ENCODE measurements at regions not wholly inside any gene's neighbourhood (a gene's known extent, or its start where the extent isn't known, plus 50 kb on each side); places are given as distances from the start of the nearest gene placed in this dataset.
A peak's percentile ranks its signal among the peaks of the same experiment; 100 is the strongest.
"Not testable (repeated sequence)": the region's sequence is repeated elsewhere in the genome, so short reads cannot be mapped to it uniquely, and the experiment has no call there.

DNA sequence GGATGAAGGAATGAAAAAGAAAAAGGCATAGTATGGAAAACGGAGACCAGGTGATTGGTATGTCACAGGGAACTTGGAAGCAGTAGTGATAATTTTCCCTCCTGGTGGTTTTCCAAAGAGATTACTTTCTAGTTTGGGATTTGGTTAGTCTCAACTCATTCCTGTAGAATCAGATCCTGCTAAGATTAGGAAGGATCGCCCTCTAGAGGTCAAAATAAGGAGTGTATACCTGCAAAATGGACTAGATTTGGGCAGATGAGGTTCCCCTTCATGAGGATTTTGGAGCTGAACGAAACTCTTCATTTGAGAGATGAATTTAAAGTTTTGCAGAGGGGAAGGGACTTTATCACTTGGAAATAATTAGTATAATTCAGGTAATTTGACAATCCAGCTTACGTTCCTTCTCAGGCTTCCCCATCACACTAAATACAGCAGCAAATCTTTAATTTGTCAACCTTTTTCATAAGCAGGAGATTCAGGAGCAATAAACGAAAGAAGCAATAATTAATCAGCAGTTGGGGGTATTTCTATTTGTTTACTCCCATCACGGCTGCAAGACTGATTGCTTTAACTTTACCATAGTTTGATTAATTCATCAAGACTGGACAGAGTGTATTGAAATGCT is 65.2 kb downstream of the CCDC195 start:
- peak; percentile 66 for DNase-seq (ENCODE audit: low spot score)

DNA sequence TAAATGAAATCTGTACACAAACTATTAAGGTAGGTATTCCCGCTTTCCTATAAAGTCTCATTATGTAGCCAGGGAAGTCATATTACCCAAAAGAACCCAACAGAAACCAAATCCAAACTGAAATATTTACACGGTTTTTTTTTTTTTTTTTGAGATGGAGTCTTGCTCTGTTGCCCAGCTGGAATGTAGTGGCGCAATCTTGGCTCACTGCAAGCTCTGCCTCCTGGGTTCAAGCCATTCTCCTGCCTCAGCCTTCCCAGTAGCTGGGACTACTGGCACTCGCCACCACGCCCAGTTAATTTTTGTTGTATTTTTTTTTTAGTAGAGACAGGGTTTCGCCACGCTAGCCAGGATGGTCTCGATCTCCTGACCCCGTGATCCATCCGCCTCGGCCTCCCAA is 62.5 kb upstream of the CUL3 start:
- not testable (repeated sequence) for DNase-seq (ENCODE audit: low spot score)

DNA sequence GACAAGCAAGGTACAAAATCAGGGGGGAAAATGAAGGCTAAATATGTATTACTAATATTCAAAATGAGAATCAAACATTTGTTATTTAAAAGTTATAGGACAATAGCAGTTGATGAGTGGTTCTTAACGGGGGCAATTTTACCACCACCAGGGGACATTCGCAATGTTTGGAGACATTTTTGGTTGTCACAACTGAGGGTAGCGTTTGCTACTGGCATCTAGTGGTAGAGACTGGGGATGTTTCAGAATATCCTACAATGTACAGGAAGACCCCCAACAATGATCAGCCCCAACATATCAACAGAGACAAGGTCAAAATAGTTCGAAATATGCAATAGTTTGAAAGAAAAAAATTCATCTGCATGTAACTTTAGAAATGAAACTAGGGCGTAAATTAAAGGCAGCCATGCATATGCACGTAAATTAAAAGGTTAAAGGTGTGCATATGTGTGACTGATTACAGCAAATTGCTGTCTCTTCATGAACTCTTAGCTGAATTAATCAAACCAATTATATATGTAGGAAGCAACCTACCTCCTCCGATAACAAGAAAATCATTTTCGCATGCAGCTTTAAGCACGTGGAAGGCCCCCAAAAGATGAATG is 61.2 kb upstream of the CUL3 start:
- DNase-seq (ENCODE audit: low spot score), result peak; percentile 35

DNA sequence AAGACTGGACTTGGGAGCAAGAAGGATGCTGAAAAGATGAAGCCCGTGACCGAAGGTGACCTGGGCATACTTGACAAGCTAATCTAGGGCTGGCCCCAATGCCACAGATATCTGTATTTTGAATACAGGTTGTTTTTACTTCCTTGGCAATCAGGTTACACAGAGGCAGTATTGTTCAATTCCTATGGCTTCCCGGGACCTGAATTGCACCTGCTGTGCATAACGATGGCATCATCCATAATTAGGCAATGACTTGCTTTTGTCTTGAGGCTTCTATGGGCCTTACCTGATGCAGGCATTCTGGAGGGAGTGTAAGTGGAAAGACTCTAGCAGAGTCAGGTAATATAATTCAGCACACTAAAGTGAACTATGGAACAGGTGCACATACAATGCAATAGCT is 60.6 kb upstream of the CUL3 start:
- DNase-seq (ENCODE audit: low spot score), result no peak

DNA sequence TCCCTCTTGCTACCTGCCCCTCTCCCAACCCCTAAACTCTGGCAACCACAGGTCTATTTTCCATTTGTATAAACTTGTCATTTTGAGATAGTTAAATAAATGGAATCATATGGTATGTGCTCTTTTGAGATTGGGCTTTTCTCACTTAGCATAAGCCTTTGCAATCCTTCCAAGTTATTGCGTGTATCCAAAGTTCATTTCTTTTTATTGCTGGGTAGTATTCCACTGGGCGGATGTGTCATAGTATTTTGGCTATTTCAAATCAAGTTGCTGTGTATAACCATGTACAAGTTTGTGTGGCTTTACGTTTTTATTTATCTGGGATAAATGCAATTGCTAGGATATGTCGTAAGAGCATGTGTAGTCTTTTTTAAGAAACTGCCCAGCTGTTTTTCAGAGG is 55.5 kb upstream of the CUL3 start:
- DNase-seq (ENCODE audit: low spot score), result no peak

DNA sequence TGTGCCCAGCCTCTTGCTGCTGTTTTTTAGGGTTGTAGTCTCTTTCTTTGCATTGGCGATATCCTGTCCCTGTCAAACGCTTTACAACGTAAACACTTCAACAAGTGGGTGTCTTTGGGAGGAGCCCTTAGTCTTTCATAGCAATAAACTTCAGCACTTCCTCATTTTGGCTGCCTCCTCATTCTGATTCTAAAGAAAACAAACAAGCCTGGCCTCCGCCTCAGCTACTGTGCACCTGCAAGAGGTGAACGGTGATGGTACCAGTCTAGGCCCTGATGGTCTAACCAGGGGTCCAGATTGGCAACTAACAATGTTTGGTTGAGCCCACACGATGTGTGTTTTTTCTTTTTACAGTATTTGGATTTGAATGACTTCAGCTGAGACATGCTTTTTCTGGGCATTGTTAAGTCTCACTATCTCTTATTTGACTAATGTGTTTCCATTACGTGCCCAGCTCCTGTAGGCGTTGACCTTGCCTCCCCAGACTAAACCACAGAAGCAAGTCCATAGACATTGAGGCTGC is 53.2 kb upstream of the CUL3 start:
- no peak for DNase-seq (ENCODE audit: low spot score)
